Skeletal muscle tissue (tissue), 3 donors: ENCODE measurements at regions not wholly inside any gene's neighbourhood (a gene's known extent, or its start where the extent isn't known, plus 50 kb on each side); places are given as distances from the start of the nearest gene placed in this dataset.

Source experiments
- H3K27ac ChIP-seq: one replicate; pipeline ENCODE4 v1.7.0; 2013; ENCODE audit warnings: mild to moderate bottlenecking, low read depth, low read length, inconsistent platforms
- H3K27me3 ChIP-seq, 3 donors: one replicate each; pipeline ENCODE4 v1.7.0; 2013; ENCODE audit warnings: low read length in 3 of 3; ENCODE audit not compliant: control insufficient read depth in 3 of 3, insufficient read depth in 3 of 3
- H3K36me3 ChIP-seq, 3 donors: one replicate each; pipeline ENCODE4 v1.7.0; 2013; ENCODE audit warnings: low read length in 3 of 3; ENCODE audit not compliant: control insufficient read depth in 3 of 3, insufficient read depth in 3 of 3
- H3K4me1 ChIP-seq, 3 donors: one replicate each; pipeline ENCODE4 v1.7.0; 2013; ENCODE audit warnings: low read length in 3 of 3, mild to moderate bottlenecking in 3 of 3; ENCODE audit not compliant: control insufficient read depth in 3 of 3, insufficient read depth in 3 of 3
- H3K4me3 ChIP-seq, 3 donors: one replicate each; pipeline ENCODE4 v1.7.0; 2013; ENCODE audit warnings: low read length in 3 of 3
- H3K9ac ChIP-seq, 3 donors: one replicate each; pipeline ENCODE4 v1.7.0; 2013; ENCODE audit warnings: low read length in 3 of 3, mild to moderate bottlenecking in 3 of 3, moderate library complexity in 2 of 3, low read depth in 1 of 3
- H3K9me3 ChIP-seq, 3 donors: one replicate each; pipeline ENCODE4 v1.7.0; 2013; ENCODE audit warnings: low read length in 3 of 3; ENCODE audit not compliant: control insufficient read depth in 3 of 3
- donor health status: Osteomylitis.

DNA sequence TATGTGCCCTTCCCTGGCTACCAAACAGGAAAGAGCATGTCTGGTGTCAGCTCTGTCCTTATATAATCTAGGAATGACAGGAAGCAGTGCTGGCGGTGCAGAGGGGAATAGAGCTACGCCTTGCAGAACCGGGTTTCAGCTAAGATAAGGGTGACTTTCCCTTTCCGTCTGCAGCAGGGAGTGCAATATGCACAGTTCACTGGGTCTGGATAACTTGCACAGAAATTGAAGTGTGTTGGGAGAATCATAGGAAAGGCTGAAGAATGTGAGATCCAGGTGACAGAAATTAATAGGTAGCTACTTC lies 90.0 kb upstream of the TSHZ3 start:
- Histone ChIP-seq H3K36me3 (no peaks in the 10 kb centered on the region), H3K27ac (no peak overlapping the region)

GRCh38 chr19:31444931-31445330 lies 95.7 kb upstream of the TSHZ3 start:
- no peak overlapping the region for H3K4me3 ChIP-seq
- no peaks in the 10 kb centered on the region for H3K27me3 ChIP-seq
- H3K36me3 ChIP-seq: no peaks in the 10 kb centered on the region
- H3K4me1 ChIP-seq: peaks cover 0 to 4% (median 0%) of the 10 kb centered on the region in 3 donors
- peaks cover 0 to 5% (median 0%) of the 10 kb centered on the region in 3 donors for H3K9me3 ChIP-seq
- H3K27ac ChIP-seq: no peak overlapping the region
- no peak overlapping the region for H3K9ac ChIP-seq

More for the DNA sequence above, 90.0 kb upstream of the TSHZ3 start:
- H3K27me3 ChIP-seq: peaks cover 0 to 10% (median 2%) of the 10 kb centered on the region in 3 donors
- no peak overlapping the region for H3K4me3 ChIP-seq
- no peaks in the 10 kb centered on the region for H3K9me3 ChIP-seq
- H3K9ac ChIP-seq: no peak overlapping the region
- H3K4me1 ChIP-seq: no peaks in the 10 kb centered on the region

- no peak overlapping the region for H3K27ac ChIP-seq
- H3K9me3 ChIP-seq: peaks cover 0 to 5% (median 0%) of the 10 kb centered on the region in 3 donors
- H3K36me3 ChIP-seq: no peaks in the 10 kb centered on the region
- H3K4me3 ChIP-seq: no peak overlapping the region
- H3K9ac ChIP-seq: no peak overlapping the region
- H3K27me3 ChIP-seq: no peaks in the 10 kb centered on the region
- H3K4me1 ChIP-seq: peaks cover 0 to 4% (median 0%) of the 10 kb centered on the region in 3 donors
These were observed 96.2 kb upstream of the TSHZ3 start for GRCh38 chr19:31445406-31445805.

- H3K4me3 ChIP-seq: peak overlapping the region in 1 of 3 donors; percentile 35
These were observed 99.0 kb upstream of the TSHZ3 start for GRCh38 chr19:31448221-31448657.

DNA sequence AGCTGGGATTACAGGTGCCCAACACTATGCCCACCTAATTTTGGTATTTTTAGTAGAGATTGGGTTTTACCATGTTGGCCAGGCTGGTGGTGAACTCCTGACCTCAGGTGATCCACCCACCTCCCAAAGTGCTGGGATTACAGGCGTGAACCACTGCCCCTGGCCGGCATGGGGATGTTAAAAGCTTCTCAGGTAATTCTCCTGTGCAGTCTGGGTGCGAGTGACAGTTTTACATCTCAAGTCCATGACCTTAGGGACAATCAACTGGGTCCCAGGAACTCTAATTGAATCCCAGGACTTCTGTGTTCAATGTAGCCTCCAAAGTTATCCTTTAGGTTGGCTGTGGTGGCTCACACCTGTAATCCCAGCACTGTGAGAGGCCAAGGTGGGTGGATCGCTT lies 100.1 kb upstream of the TSHZ3 start:
- Histone ChIP-seq H3K27ac (no peak overlapping the region), H3K27me3 (peaks cover 0 to 2% (median 0%) of the 10 kb centered on the region in 3 donors), H3K36me3 (no peaks in the 10 kb centered on the region), H3K9ac (no peak overlapping the region), H3K4me1 (peaks cover 0 to 4% (median 0%) of the 10 kb centered on the region in 3 donors), H3K9me3 (peaks cover 0 to 5% (median 0%) of the 10 kb centered on the region in 3 donors), H3K4me3 (no peak overlapping the region)

More at GRCh38 chr19:31448221-31448657, 99.0 kb upstream of the TSHZ3 start:
- Histone ChIP-seq H3K4me1 (peaks cover 0 to 4% (median 0%) of the 10 kb centered on the region in 3 donors), H3K27me3 (peaks cover 0 to 2% (median 0%) of the 10 kb centered on the region in 3 donors), H3K27ac (no peak overlapping the region), H3K9me3 (peaks cover 0 to 5% (median 0%) of the 10 kb centered on the region in 3 donors), H3K9ac (no peak overlapping the region), H3K36me3 (no peaks in the 10 kb centered on the region)

- Histone ChIP-seq H3K9ac (no peak overlapping the region), H3K36me3 (no peaks in the 10 kb centered on the region), H3K4me1 (peaks cover 0 to 4% (median 0%) of the 10 kb centered on the region in 3 donors), H3K27ac (no peak overlapping the region), H3K27me3 (peaks cover 0 to 2% (median 0%) of the 10 kb centered on the region in 3 donors), H3K9me3 (peaks cover 0 to 2% (median 0%) of the 10 kb centered on the region in 3 donors), H3K4me3 (no peak overlapping the region)
These were observed 101.5 kb upstream of the TSHZ3 start for GRCh38 chr19:31450696-31451095.

DNA sequence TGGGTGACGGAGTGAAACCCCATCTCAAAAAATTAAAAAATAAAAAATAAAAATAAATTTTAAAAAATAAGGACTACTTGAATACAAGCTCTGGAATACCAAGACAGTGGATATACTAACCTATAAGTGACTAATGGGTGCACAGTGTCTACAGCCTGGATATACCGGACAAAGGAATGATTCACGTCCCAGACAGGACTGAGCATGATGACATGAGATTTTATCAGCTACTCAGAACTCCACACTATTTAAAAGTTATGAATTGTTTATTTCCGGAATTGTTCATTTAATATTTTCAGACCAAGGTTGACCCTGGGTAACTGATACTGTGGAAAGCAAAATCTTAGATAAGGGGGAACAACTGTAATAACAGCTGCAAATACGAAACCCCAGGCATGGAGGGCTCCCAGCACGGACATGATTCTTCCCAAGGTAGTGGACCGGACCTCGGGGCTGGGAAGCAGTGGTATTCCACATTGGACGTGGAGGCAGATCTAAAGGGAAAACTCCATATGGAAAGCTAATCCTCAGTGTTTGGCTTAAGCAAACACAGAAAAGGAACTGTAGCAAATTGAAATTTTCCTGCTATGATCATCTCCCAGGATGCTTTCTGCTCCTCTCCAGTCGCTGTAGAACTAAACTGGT lies 102.6 kb upstream of the TSHZ3 start:
- Histone ChIP-seq H3K4me1 (peaks cover 0 to 4% (median 0%) of the 10 kb centered on the region in 3 donors), H3K27me3 (peaks cover 0 to 2% (median 0%) of the 10 kb centered on the region in 3 donors), H3K36me3 (no peaks in the 10 kb centered on the region), H3K9me3 (peaks cover 0 to 2% (median 0%) of the 10 kb centered on the region in 3 donors), H3K27ac (no peak overlapping the region), H3K4me3 (no peak overlapping the region), H3K9ac (no peak overlapping the region)

DNA sequence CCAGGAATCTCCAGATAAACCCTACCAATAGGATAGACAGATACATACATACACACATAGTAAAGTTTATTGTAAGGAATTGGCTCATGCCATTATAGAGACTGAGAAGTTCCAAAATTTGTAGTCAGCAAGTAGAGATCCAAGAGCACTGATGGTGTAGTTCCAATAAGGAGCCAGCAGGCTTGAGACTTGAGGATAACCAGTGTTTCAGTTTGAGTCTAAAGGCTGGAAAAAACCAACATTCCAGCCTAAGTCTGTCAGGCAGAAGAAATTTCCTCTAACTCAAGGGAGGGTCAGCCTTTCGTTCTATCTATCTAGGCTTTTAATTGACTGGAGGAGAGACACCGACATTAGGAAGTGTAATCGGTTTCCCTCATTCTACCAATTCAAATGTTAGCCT lies 110.2 kb upstream of the TSHZ3 start:
- H3K4me3 ChIP-seq: no peak overlapping the region
- H3K9me3 ChIP-seq: no peaks in the 10 kb centered on the region
- no peaks in the 10 kb centered on the region for H3K36me3 ChIP-seq
- H3K9ac ChIP-seq: no peak overlapping the region
- H3K27ac ChIP-seq: no peak overlapping the region
- no peaks in the 10 kb centered on the region for H3K27me3 ChIP-seq
- H3K4me1 ChIP-seq: no peaks in the 10 kb centered on the region

DNA sequence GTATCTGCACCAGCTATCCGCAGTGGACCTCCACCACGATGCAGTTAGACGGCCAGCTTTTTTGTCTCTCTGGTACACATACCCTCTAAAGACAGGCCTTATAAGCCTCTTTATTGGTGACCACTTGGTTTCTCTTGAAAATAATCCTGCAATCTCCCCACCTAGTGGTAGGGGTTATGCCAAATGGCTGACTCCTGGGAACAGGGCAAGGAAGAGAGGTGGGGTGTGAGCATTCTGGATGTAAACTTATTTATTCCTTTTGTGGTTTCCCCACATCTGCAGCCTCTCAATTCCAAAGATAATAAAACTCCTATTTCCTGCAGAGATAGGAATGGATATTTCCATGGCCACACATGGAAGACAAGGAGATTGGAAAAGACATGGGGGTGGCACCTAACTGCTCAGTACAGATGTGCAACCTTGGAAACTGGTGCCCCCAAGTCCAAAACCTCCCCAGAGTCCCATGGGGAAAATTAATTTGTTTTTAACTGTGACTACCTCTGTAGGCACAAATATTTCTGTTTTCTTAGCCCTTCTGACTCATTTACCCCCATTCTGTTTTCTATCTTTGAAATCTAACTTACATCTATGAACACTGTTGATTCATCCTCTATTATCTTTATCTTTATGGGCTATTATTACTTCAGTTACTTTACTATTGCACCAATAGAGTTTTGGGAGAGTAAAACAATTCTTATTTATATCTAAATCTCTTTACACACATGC lies 112.7 kb upstream of the TSHZ3 start:
- Histone ChIP-seq H3K27me3 (no peaks in the 10 kb centered on the region), H3K9ac (no peak overlapping the region), H3K9me3 (no peaks in the 10 kb centered on the region), H3K4me3 (no peak overlapping the region), H3K4me1 (no peaks in the 10 kb centered on the region), H3K36me3 (no peaks in the 10 kb centered on the region), H3K27ac (no peak overlapping the region)

GRCh38 chr19:31470229-31470939 lies 121.1 kb upstream of the TSHZ3 start:
- H3K9ac ChIP-seq: no peak overlapping the region
- no peaks in the 10 kb centered on the region for H3K36me3 ChIP-seq
- H3K27ac ChIP-seq: no peak overlapping the region
- H3K27me3 ChIP-seq: no peaks in the 10 kb centered on the region
- no peak overlapping the region for H3K4me3 ChIP-seq
- H3K9me3 ChIP-seq: no peaks in the 10 kb centered on the region
- H3K4me1 ChIP-seq: no peaks in the 10 kb centered on the region
